ENCODE measurements at regions not wholly inside any gene's neighbourhood (a gene's known extent, or its start where the extent isn't known, plus 50 kb on each side); places are given as distances from the start of the nearest gene placed in this dataset.

DNA sequence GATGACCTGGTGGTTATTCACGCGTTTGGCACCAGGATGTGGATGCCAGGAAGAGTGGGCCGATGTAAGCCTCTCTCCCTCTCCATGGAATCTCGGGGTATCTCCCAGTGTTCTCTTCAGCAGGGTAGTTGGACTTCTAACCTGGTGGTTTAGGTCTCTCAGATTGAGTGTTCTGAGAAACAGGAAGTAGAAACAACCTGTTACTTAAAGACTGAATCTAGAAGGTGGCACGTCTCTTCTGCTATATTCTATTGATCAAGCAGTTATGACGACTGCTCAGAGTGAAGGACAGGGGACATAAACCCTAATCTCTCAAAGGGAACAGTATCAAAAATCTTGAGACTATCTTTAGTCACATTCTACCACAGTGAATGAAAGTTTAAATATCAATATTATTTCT is 918.7 kb upstream of the PIK3C3 start:
- intact Hi-C loops (cut with micrococcal nuclease; ENCODE audit: unreplicated experiment), result no loop called here
- H3K36me3 ChIP-seq (ENCODE audit: insufficient read depth, low read length), result no peaks in the 10 kb centered on the region
- no peak for DNase-seq (ENCODE audit: low spot score)
- H3K4me2 ChIP-seq (ENCODE audit: low read length), result no peak overlapping the region
- no peaks in the 10 kb centered on the region for H3K4me1 ChIP-seq (ENCODE audit: insufficient read depth, low read length, poor library complexity, severe bottlenecking)
- H3K4me3 ChIP-seq (ENCODE audit: low read depth, low read length, poor library complexity, severe bottlenecking), result no peak overlapping the region
- no peaks in the 10 kb centered on the region for H3K79me2 ChIP-seq (ENCODE audit: insufficient read depth, low read depth, low read length)
- no peak overlapping the region for H2AFZ ChIP-seq (ENCODE audit: low read length)
- H3K27ac ChIP-seq (ENCODE audit: low read depth, low read length, poor library complexity, severe bottlenecking), result no peak overlapping the region
- H3K9me2 ChIP-seq (ENCODE audit: insufficient read depth, low read length), result no peaks in the 10 kb centered on the region
- no TSS peak for BruUV-seq (replicated peaks)
- ChIA-PET POLR2A (no interaction called here), CTCF (ENCODE audit: unreplicated experiment) (no interaction called here)
- no peaks in the 10 kb centered on the region for H3K9me3 ChIP-seq (ENCODE audit: low read length)
- no peaks in the 10 kb centered on the region for H4K20me1 ChIP-seq (ENCODE audit: insufficient read depth, low read length)
- TF ChIP-seq, protein P1, sequence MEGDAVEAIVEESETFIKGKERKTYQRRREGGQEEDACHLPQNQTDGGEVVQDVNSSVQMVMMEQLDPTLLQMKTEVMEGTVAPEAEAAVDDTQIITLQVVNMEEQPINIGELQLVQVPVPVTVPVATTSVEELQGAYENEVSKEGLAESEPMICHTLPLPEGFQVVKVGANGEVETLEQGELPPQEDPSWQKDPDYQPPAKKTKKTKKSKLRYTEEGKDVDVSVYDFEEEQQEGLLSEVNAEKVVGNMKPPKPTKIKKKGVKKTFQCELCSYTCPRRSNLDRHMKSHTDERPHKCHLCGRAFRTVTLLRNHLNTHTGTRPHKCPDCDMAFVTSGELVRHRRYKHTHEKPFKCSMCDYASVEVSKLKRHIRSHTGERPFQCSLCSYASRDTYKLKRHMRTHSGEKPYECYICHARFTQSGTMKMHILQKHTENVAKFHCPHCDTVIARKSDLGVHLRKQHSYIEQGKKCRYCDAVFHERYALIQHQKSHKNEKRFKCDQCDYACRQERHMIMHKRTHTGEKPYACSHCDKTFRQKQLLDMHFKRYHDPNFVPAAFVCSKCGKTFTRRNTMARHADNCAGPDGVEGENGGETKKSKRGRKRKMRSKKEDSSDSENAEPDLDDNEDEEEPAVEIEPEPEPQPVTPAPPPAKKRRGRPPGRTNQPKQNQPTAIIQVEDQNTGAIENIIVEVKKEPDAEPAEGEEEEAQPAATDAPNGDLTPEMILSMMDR (conservative IDR thresholded peaks at IDR 0.05; ENCODE audit: low read length), result no peak
- TF ChIP-seq EZH2phosphoT487 (IDR thresholded peaks at IDR 0.05; ENCODE audit: borderline replicate concordance, low read depth, low read length), result no peak

- Histone ChIP-seq H3K36me3 (ENCODE audit: insufficient read depth, low read length) (no peaks in the 10 kb centered on the region), H3K4me2 (ENCODE audit: low read length) (no peak overlapping the region), H4K20me1 (ENCODE audit: insufficient read depth, low read length) (no peaks in the 10 kb centered on the region), H3K79me2 (ENCODE audit: insufficient read depth, low read depth, low read length) (no peaks in the 10 kb centered on the region), H3K9me2 (ENCODE audit: insufficient read depth, low read length) (no peaks in the 10 kb centered on the region), H3K4me1 (ENCODE audit: insufficient read depth, low read length, poor library complexity, severe bottlenecking) (no peaks in the 10 kb centered on the region), H3K9me3 (ENCODE audit: low read length) (no peaks in the 10 kb centered on the region), H3K27ac (ENCODE audit: low read depth, low read length, poor library complexity, severe bottlenecking) (no peak overlapping the region), H2AFZ (ENCODE audit: low read length) (no peak overlapping the region), H3K4me3 (ENCODE audit: low read depth, low read length, poor library complexity, severe bottlenecking) (no peak overlapping the region)
- DNase-seq (ENCODE audit: low spot score), result no peak
- POLR2A ChIA-PET, result no interaction called here
- intact Hi-C loops (cut with micrococcal nuclease; ENCODE audit: unreplicated experiment), result no loop called here
- CTCF ChIA-PET (ENCODE audit: unreplicated experiment), result no interaction called here
- BruUV-seq (replicated peaks), result no TSS peak
- TF ChIP-seq, protein P1 (conservative IDR thresholded peaks at IDR 0.05; ENCODE audit: low read length), result no peak
- TF ChIP-seq EZH2phosphoT487 (IDR thresholded peaks at IDR 0.05; ENCODE audit: borderline replicate concordance, low read depth, low read length), result no peak
Observed at GRCh38 chr18:41034413-41034812, 920.6 kb upstream of the PIK3C3 start.

DNA sequence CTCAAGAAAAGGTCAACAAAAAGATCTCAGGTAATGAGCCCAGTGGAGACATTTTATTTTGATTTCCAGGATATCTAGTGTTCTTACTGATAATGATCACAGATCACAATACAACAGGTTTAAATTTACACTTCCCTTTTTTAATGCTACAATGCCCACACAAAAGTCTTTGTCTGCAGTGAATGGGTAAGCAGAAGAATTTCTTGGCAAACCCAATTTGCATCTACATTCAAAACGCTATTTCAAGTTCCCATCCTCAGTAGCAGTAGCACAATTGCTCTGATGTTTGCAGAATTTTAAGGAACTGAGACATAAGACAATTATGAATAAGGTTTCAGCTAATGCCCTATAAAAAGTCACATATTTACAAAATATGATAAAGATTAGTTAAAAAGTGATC is 929.4 kb upstream of the PIK3C3 start:
- no peaks in the 10 kb centered on the region for H4K20me1 ChIP-seq (ENCODE audit: insufficient read depth, low read length)
- H3K36me3 ChIP-seq (ENCODE audit: insufficient read depth, low read length), result no peaks in the 10 kb centered on the region
- no peak overlapping the region for H2AFZ ChIP-seq (ENCODE audit: low read length)
- ChIA-PET POLR2A (no interaction called here), CTCF (ENCODE audit: unreplicated experiment) (no interaction called here)
- H3K4me3 ChIP-seq (ENCODE audit: low read depth, low read length, poor library complexity, severe bottlenecking), result no peak overlapping the region
- peak; percentile 0 for DNase-seq (ENCODE audit: low spot score)
- no peaks in the 10 kb centered on the region for H3K79me2 ChIP-seq (ENCODE audit: insufficient read depth, low read depth, low read length)
- no peak overlapping the region for H3K4me2 ChIP-seq (ENCODE audit: low read length)
- TF ChIP-seq, protein P1 (conservative IDR thresholded peaks at IDR 0.05; ENCODE audit: low read length), result no peak
- TF ChIP-seq EZH2phosphoT487 (IDR thresholded peaks at IDR 0.05; ENCODE audit: borderline replicate concordance, low read depth, low read length), result no peak
- intact Hi-C loops (cut with micrococcal nuclease; ENCODE audit: unreplicated experiment), result no loop called here
- no TSS peak for BruUV-seq (replicated peaks)
- no peaks in the 10 kb centered on the region for H3K9me2 ChIP-seq (ENCODE audit: insufficient read depth, low read length)
- no peak overlapping the region for H3K27ac ChIP-seq (ENCODE audit: low read depth, low read length, poor library complexity, severe bottlenecking)
- no peaks in the 10 kb centered on the region for H3K9me3 ChIP-seq (ENCODE audit: low read length)
- H3K4me1 ChIP-seq (ENCODE audit: insufficient read depth, low read length, poor library complexity, severe bottlenecking), result no peaks in the 10 kb centered on the region
